Endometrium (tissue), 2 donors: ENCODE measurements at regions not wholly inside any gene's neighbourhood (a gene's known extent, or its start where the extent isn't known, plus 50 kb on each side); places are given as distances from the start of the nearest gene placed in this dataset.

Experiments used
- FAIRE-seq: peaks from 2 replicates; lab custom pipeline; 2012; peaks lifted over from hg19 to GRCh38; lab: Jason Lieb, UNC
- donor health status: control.
- donor health status: control.

- FAIRE-seq: no peak
Measured at GRCh38 chr1:232276651-232277050, 353.3 kb downstream of the SIPA1L2 start.

GRCh38 chr1:232274999-232275710 is 354.8 kb downstream of the SIPA1L2 start:
- FAIRE-seq: no peak

- no peak for FAIRE-seq
Measured at GRCh38 chr1:232274236-232274855, 355.6 kb downstream of the SIPA1L2 start.

- FAIRE-seq: no peak
Measured at GRCh38 chr1:232273011-232273410, 356.9 kb downstream of the SIPA1L2 start.

GRCh38 chr1:232271991-232272589 is 357.8 kb downstream of the SIPA1L2 start:
- no peak for FAIRE-seq

GRCh38 chr1:232271299-232271698 is 358.6 kb downstream of the SIPA1L2 start:
- no peak for FAIRE-seq

GRCh38 chr1:232269988-232270387 is 359.9 kb downstream of the SIPA1L2 start:
- FAIRE-seq: no peak

- no peak for FAIRE-seq
Measured at GRCh38 chr1:232267837-232268598, 361.9 kb downstream of the SIPA1L2 start.

- FAIRE-seq: no peak
Measured at GRCh38 chr1:232267092-232267836, 362.7 kb downstream of the SIPA1L2 start.

- FAIRE-seq: no peak
Measured at GRCh38 chr1:232263452-232263851, 366.5 kb downstream of the SIPA1L2 start.

GRCh38 chr1:232262991-232263390 is 366.9 kb downstream of the SIPA1L2 start:
- no peak for FAIRE-seq

- FAIRE-seq: no peak
Measured at GRCh38 chr1:232260861-232261260, 369.1 kb downstream of the SIPA1L2 start.

GRCh38 chr1:232260045-232260444 is 369.9 kb downstream of the SIPA1L2 start:
- no peak for FAIRE-seq

- no peak for FAIRE-seq
Measured at GRCh38 chr1:232259333-232259732, 370.6 kb downstream of the SIPA1L2 start.

GRCh38 chr1:232252546-232253118 is 377.3 kb downstream of the SIPA1L2 start:
- no peak for FAIRE-seq

- no peak for FAIRE-seq
Measured at GRCh38 chr1:232250838-232251237, 379.1 kb downstream of the SIPA1L2 start.

GRCh38 chr1:232249861-232250777 is 379.8 kb downstream of the SIPA1L2 start:
- FAIRE-seq: no peak

GRCh38 chr1:232249339-232249738 is 380.6 kb downstream of the SIPA1L2 start:
- no peak for FAIRE-seq

- FAIRE-seq: no peak
Measured at GRCh38 chr1:232248276-232248820, 381.6 kb downstream of the SIPA1L2 start.

- FAIRE-seq: no peak
Measured at GRCh38 chr1:232247669-232248068, 382.3 kb downstream of the SIPA1L2 start.
